GM23338 (cell line): ENCODE measurements at regions not wholly inside any gene's neighbourhood (a gene's known extent, or its start where the extent isn't known, plus 50 kb on each side); places are given as distances from the start of the nearest gene placed in this dataset.

Experiments
- ATAC-seq: fragments of 200-7000 bp; cut with Tn5 transposase; 3 replicates; pipeline ENCODE4 v1.9.1; 2020
- DNase-seq: peaks from one replicate; pipeline ENCODE4 v3.0.0-alpha.2; 2015; ENCODE audit warnings: low spot score
- H2AFZ ChIP-seq: fragments of 200-600 bp; sonication (generic); 2 replicates; pipeline ENCODE4 v1.8.0; 2016; ENCODE audit warnings: antibody characterized with exemption, mild to moderate bottlenecking, moderate library complexity
- H3F3A ChIP-seq: fragments of 200-600 bp; sonication (generic); replicated peaks from 2 replicates; pipeline ENCODE4 v1.8.0; 2017; ENCODE audit warnings: antibody characterized with exemption, mixed run types, low read depth
- H3K27ac ChIP-seq: fragments of 200-600 bp; sonication (generic); 2 replicates; pipeline ENCODE4 v1.6.1; 2016; ENCODE audit warnings: low read depth
- H3K27me3 ChIP-seq: fragments of 200-600 bp; sonication (generic); 2 replicates; pipeline ENCODE4 v1.8.0; 2016; ENCODE audit warnings: mild to moderate bottlenecking, mixed run types, moderate library complexity; ENCODE audit not compliant: insufficient read depth
- H3K36me3 ChIP-seq: fragments of 200-600 bp; sonication (generic); 2 replicates; pipeline ENCODE4 v1.8.0; 2016; ENCODE audit warnings: mild to moderate bottlenecking; ENCODE audit not compliant: insufficient read depth
- H3K4me1 ChIP-seq: fragments of 200-600 bp; sonication (generic); 2 replicates; pipeline ENCODE4 v1.8.0; 2016; ENCODE audit warnings: mild to moderate bottlenecking, moderate library complexity; ENCODE audit not compliant: insufficient read depth
- H3K4me2 ChIP-seq: fragments of 200-600 bp; sonication (generic); 2 replicates; pipeline ENCODE4 v1.7.1; 2017; ENCODE audit warnings: mixed run types
- H3K4me3 ChIP-seq: fragments of 200-600 bp; sonication (generic); 2 replicates; pipeline ENCODE4 v1.6.1; 2016; ENCODE audit warnings: mixed run types
- H3K79me2 ChIP-seq: fragments of 200-600 bp; sonication (generic); replicated peaks from 2 replicates; pipeline ENCODE4 v1.8.0; 2017; ENCODE audit warnings: mild to moderate bottlenecking; ENCODE audit not compliant: insufficient read depth
- H3K9me2 ChIP-seq: fragments of 200-600 bp; sonication (generic); 2 replicates; pipeline ENCODE4 v1.8.0; 2017; ENCODE audit not compliant: insufficient read depth
- H4K20me1 ChIP-seq: fragments of 200-600 bp; sonication (generic); replicated peaks from 2 replicates; pipeline ENCODE4 v1.8.0; 2017; ENCODE audit warnings: mild to moderate bottlenecking; ENCODE audit not compliant: insufficient read depth
- H3K27ac Mint-ChIP-seq: 2 replicates; pipeline ENCODE4 v1.8.0; 2020; ENCODE audit warnings: inconsistent platforms, mild to moderate bottlenecking, moderate library complexity, mixed read lengths
- H3K27me3 Mint-ChIP-seq: 3 replicates; pipeline ENCODE4 v1.8.0; 2022; ENCODE audit warnings: low read depth, mild to moderate bottlenecking, moderate library complexity, mixed read lengths, inconsistent platforms; ENCODE audit not compliant: insufficient read depth, poor library complexity
- H3K36me3 Mint-ChIP-seq: 3 replicates; pipeline ENCODE4 v1.8.0; 2021; ENCODE audit warnings: low read depth, mild to moderate bottlenecking, inconsistent platforms, moderate library complexity, mixed read lengths
- H3K4me1 Mint-ChIP-seq: 3 replicates; pipeline ENCODE4 v1.8.0; 2020; ENCODE audit warnings: mild to moderate bottlenecking, inconsistent platforms, mixed read lengths
- H3K4me3 Mint-ChIP-seq: 3 replicates; pipeline ENCODE4 v1.8.0; 2021; ENCODE audit warnings: moderate library complexity, mild to moderate bottlenecking, inconsistent platforms, mixed read lengths
- H3K9me3 Mint-ChIP-seq: 3 replicates; pipeline ENCODE4 v1.8.0; 2020; ENCODE audit warnings: moderate library complexity, mild to moderate bottlenecking, inconsistent platforms, mixed read lengths
- CREB1 ChIP-seq: fragments of 250-450 bp; sonication (Bioruptor Pico); IDR thresholded peaks from 2 replicates; pipeline ENCODE4 v1.5.0; 2020; ENCODE audit warnings: low read depth, mild to moderate bottlenecking, moderate library complexity
- CTCF ChIP-seq, 2 experiments: fragments of 200-600 bp in 1 of 2; sonication (generic) in 1 of 2; conservative IDR thresholded peaks; 2 replicates each; pipeline versions ENCODE4 v1.5.1 to v1.6.1; 2016 to 2017; ENCODE audit warnings: antibody characterized with exemption in 2 of 2, low read depth in 2 of 2, mild to moderate bottlenecking in 2 of 2, moderate library complexity in 1 of 2
- ETS1 ChIP-seq: IDR thresholded peaks from 2 replicates; pipeline ENCODE4 v1.6.1; 2016; ENCODE audit warnings: antibody characterized with exemption
- EZH2 ChIP-seq: fragments of 200-600 bp; sonication (generic); IDR thresholded peaks from one replicate; pipeline ENCODE4 v1.8.0; 2017; ENCODE audit warnings: antibody characterized with exemption, mild to moderate bottlenecking, low read depth; ENCODE audit not compliant: unreplicated experiment
- EZH2phosphoT487 ChIP-seq: fragments of 200-600 bp; sonication (generic); IDR thresholded peaks from one replicate; pipeline ENCODE4 v1.8.1; 2018; ENCODE audit warnings: antibody characterized with exemption; ENCODE audit not compliant: unreplicated experiment
- JUNB ChIP-seq: IDR thresholded peaks from one replicate; pipeline ENCODE4 v1.6.1; 2016; ENCODE audit warnings: antibody characterized with exemption; ENCODE audit not compliant: unreplicated experiment
- NANOG ChIP-seq: IDR thresholded peaks from 2 replicates; pipeline ENCODE4 v1.6.1; 2016; ENCODE audit warnings: antibody characterized with exemption, borderline replicate concordance
- POLR2AphosphoS5 ChIP-seq: IDR thresholded peaks from 2 replicates; pipeline ENCODE4 v1.6.1; 2016; ENCODE audit warnings: antibody characterized with exemption, low read depth
- REST ChIP-seq: IDR thresholded peaks from one replicate; pipeline ENCODE4 v1.6.1; 2018; ENCODE audit warnings: antibody characterized with exemption; ENCODE audit not compliant: unreplicated experiment
- STAT1 ChIP-seq: IDR thresholded peaks from one replicate; pipeline ENCODE4 v1.6.1; 2016; ENCODE audit warnings: antibody characterized with exemption; ENCODE audit not compliant: unreplicated experiment
- ZNF114 ChIP-seq: fragments of 250-450 bp; sonication (Bioruptor Pico); IDR thresholded peaks from 2 replicates; pipeline ENCODE4 v1.5.0; 2020; ENCODE audit warnings: mild to moderate bottlenecking, moderate library complexity
- ZNF331 ChIP-seq: fragments of 250-450 bp; sonication (Bioruptor Pico); IDR thresholded peaks from 2 replicates; pipeline ENCODE4 v1.5.0; 2020; ENCODE audit warnings: low read depth, mild to moderate bottlenecking, moderate library complexity
- ZNF462 ChIP-seq: fragments of 250-450 bp; sonication (Bioruptor Pico); IDR thresholded peaks from 2 replicates; pipeline ENCODE4 v1.5.0; 2020; ENCODE audit warnings: mild to moderate bottlenecking, moderate library complexity

- no peaks in the 10 kb centered on the region for H3K36me3 Mint-ChIP-seq
- no peak overlapping the region for H3K4me3 Mint-ChIP-seq
- Histone ChIP-seq H3K27ac (no peak overlapping the region), H3F3A (no peaks in the 10 kb centered on the region), H3K4me1 (no peaks in the 10 kb centered on the region), H3K79me2 (no peaks in the 10 kb centered on the region), H3K4me2 (no peak overlapping the region), H3K4me3 (no peak overlapping the region), H2AFZ (peak overlapping the region; percentile 47; the same call in 1 of the 2 replicates), H4K20me1 (no peaks in the 10 kb centered on the region), H3K27me3 (no peaks in the 10 kb centered on the region), H3K36me3 (no peaks in the 10 kb centered on the region), H3K9me2 (peaks cover 8% of the 10 kb centered on the region)
- H3K27ac Mint-ChIP-seq, result no peak overlapping the region
- DNase-seq (no peak), ATAC-seq (no peak)
- H3K27me3 Mint-ChIP-seq, result no peaks in the 10 kb centered on the region
- H3K9me3 Mint-ChIP-seq, result no peaks in the 10 kb centered on the region; the same call in 2 of the 3 replicates
- H3K4me1 Mint-ChIP-seq, result no peaks in the 10 kb centered on the region
- no peak for TF ChIP-seq REST
- no peak for TF ChIP-seq JUNB
- no peak for TF ChIP-seq EZH2
- TF ChIP-seq ZNF114, result no peak
- no peak for TF ChIP-seq POLR2AphosphoS5
- no peak for TF ChIP-seq CTCF (conservative IDR thresholded peaks at IDR 0.05; ENCODE audit: low read depth in 2 of 2)
- TF ChIP-seq NANOG, result no peak
- no peak for TF ChIP-seq EZH2phosphoT487
- TF ChIP-seq ZNF462 (CRISPR knock-in tag), result no peak
- no peak for TF ChIP-seq CREB1 (CRISPR knock-in tag)
- no peak for TF ChIP-seq ETS1
- TF ChIP-seq ZNF331, result no peak
- TF ChIP-seq STAT1, result no peak
Observed at GRCh38 chr12:60324746-60325145, 728.9 kb downstream of the SLC16A7 start.
